K562 (cell line): ENCODE measurements at regions not wholly inside any gene's neighbourhood (a gene's known extent, or its start where the extent isn't known, plus 50 kb on each side); places are given as distances from the start of the nearest gene placed in this dataset.

ENCODE experiments used
- ATAC-seq: fragments of 200-7000 bp; cut with Tn5 transposase; 3 replicates; pipeline ENCODE4 v1.9.1; 2020; ENCODE audit warnings: moderate library complexity
- BruUV-seq: library from RNA; stranded (reverse); fragments of 400-500 nt; replicated peaks from 2 replicates; lab custom pipeline; 2021; lab: Mats Ljungman, UMichigan
- CTCF ChIA-PET: fragments of 300-600 bp; formaldehyde crosslinking; extraction: SDS; loops from one replicate; lab custom pipeline; 2021; ENCODE audit warnings: low intra/inter-chr PET ratio; lab: Yijun Ruan, JAX
- POLR2A ChIA-PET: fragments of 300-600, 350-650 bp; sonication (Branson Sonifier 250); formaldehyde crosslinking; extraction: SDS; loops from one replicate; lab custom pipeline; 2021; ENCODE audit warnings: antibody characterized with exemption, inconsistent platforms; lab: Yijun Ruan, JAX
- DNase-seq, 4 experiments: peaks; one replicate each; pipeline versions ENCODE4 v3.0.0 to v3.0.0-alpha.2; 2011 to 2018; ENCODE audit warnings: low spot score in 3 of 4, mixed read lengths in 3 of 4; ENCODE audit errors: extremely low read depth in 1 of 4
- FAIRE-seq: peaks from 2 replicates; lab custom pipeline; 2011; peaks lifted over from hg19 to GRCh38; lab: Jason Lieb, UNC
- H2AFZ ChIP-seq: 2 replicates; pipeline ENCODE4 v1.6.0; 2011; ENCODE audit warnings: low read depth, low read length, control low read depth, inconsistent platforms
- H3K27ac ChIP-seq: fragments of 200-600 bp; 3 replicates; pipeline ENCODE4 v1.8.0; 2011; ENCODE audit warnings: low read depth, mild to moderate bottlenecking, control low read depth, inconsistent platforms, low read length, moderate library complexity, mixed read lengths; ENCODE audit errors: extremely low read depth
- H3K27me3 ChIP-seq, 2 experiments: fragments of 300-600 bp in 1 of 2; 2 replicates in 1 of 2; 3 replicates in 1 of 2; pipeline versions ENCODE4 v1.6.0 to v1.8.0; 2011; ENCODE audit warnings: inconsistent platforms in 2 of 2, low read length in 2 of 2, mild to moderate bottlenecking in 1 of 2, mixed read lengths in 1 of 2, moderate library complexity in 1 of 2; ENCODE audit not compliant: control insufficient read depth in 2 of 2, insufficient read depth in 2 of 2
- H3K36me3 ChIP-seq: fragments of 300-600 bp; 3 replicates; pipeline ENCODE4 v1.8.0; 2011; ENCODE audit warnings: mild to moderate bottlenecking, low read length, inconsistent platforms; ENCODE audit not compliant: control insufficient read depth, insufficient read depth
- H3K4me1 ChIP-seq, 2 experiments: fragments of 200-600 bp in 1 of 2; replicated peaks in 1 of 2; 2 replicates in 1 of 2; 3 replicates in 1 of 2; pipeline versions ENCODE4 v1.5.1 to v1.8.0; 2011; ENCODE audit warnings: inconsistent platforms in 2 of 2, low read length in 2 of 2, mild to moderate bottlenecking in 1 of 2, mixed read lengths in 1 of 2, moderate library complexity in 1 of 2; ENCODE audit not compliant: control insufficient read depth in 2 of 2, insufficient read depth in 2 of 2
- H3K4me2 ChIP-seq: 2 replicates; pipeline ENCODE4 v1.6.1; 2011; ENCODE audit warnings: low read length, control low read depth, inconsistent platforms, mixed read lengths; ENCODE audit not compliant: insufficient read depth
- H3K4me3 ChIP-seq: fragments of 200-600 bp; sonication (generic), shearing (Covaris generic); 2 replicates; pipeline ENCODE4 v1.5.1; 2016; ENCODE audit warnings: control low read depth, inconsistent platforms
- H3K79me2 ChIP-seq: fragments of 200-600 bp; 3 replicates; pipeline ENCODE4 v1.8.0; 2011; ENCODE audit warnings: low read length, inconsistent platforms; ENCODE audit not compliant: control insufficient read depth, insufficient read depth
- H3K9ac ChIP-seq, 2 experiments: 2 replicates each; pipeline versions ENCODE4 v1.6.0 to v1.6.1; 2011; ENCODE audit warnings: low read depth in 2 of 2, low read length in 2 of 2, control low read depth in 1 of 2, inconsistent platforms in 1 of 2, mild to moderate bottlenecking in 1 of 2, mixed read lengths in 1 of 2; ENCODE audit not compliant: insufficient read depth in 1 of 2
- H3K9me1 ChIP-seq: one replicate; pipeline ENCODE4 v1.6.0; 2011; ENCODE audit warnings: inconsistent platforms, mild to moderate bottlenecking, low read length, moderate library complexity; ENCODE audit not compliant: control insufficient read depth, insufficient read depth
- H3K9me3 ChIP-seq: replicated peaks from 2 replicates; pipeline ENCODE4 v1.5.1; 2011; ENCODE audit warnings: low read depth, low read length, inconsistent platforms; ENCODE audit not compliant: control insufficient read depth, insufficient read depth
- H4K20me1 ChIP-seq: replicated peaks from 2 replicates; pipeline ENCODE4 v1.6.1; 2011; ENCODE audit warnings: low read length, inconsistent platforms, mixed read lengths; ENCODE audit not compliant: control insufficient read depth, insufficient read depth
- DMBX1 ChIP-seq: fragments of 250-450 bp; sonication (Bioruptor Pico); IDR thresholded peaks from 2 replicates; pipeline ENCODE4 v1.8.0; 2022; ENCODE audit warnings: inconsistent platforms, mild to moderate bottlenecking, moderate library complexity, borderline replicate concordance
- GABPA ChIP-seq: fragments of 200-800 bp; sonication (Bioruptor generic); conservative IDR thresholded peaks from 2 replicates; pipeline ENCODE4 v1.6.1; 2016; ENCODE audit warnings: low read depth, missing genetic modification characterization, missing compliant biosample characterization
- POU5F1 ChIP-seq: fragments of 150-350 bp; IDR thresholded peaks from 2 replicates; pipeline ENCODE4 v1.6.1; 2014; ENCODE audit warnings: borderline replicate concordance, low read length, low read depth, mild to moderate bottlenecking; ENCODE audit not compliant: partially characterized antibody
- PYGO2 ChIP-seq: fragments of 450-650 bp; IDR thresholded peaks from 2 replicates; pipeline ENCODE4 v1.6.1; 2016; ENCODE audit warnings: mild to moderate bottlenecking, missing genetic modification characterization, moderate library complexity, missing compliant biosample characterization
- ZEB2 ChIP-seq: fragments of 450-650 bp; IDR thresholded peaks from 2 replicates; pipeline ENCODE4 v1.6.1; 2016
- ZNF408 ChIP-seq: fragments of 250-450 bp; sonication (Bioruptor Pico); IDR thresholded peaks from 2 replicates; pipeline ENCODE4 v1.4.0; 2020; ENCODE audit warnings: low read depth, mild to moderate bottlenecking, moderate library complexity
- WGBS: fragments of 100-300 bp; shearing (Covaris generic); methylation state at CpG from one replicate; pipeline ENCODE4 v1.1.6; 2016; ENCODE audit warnings: low coverage, mixed read lengths; ENCODE audit not compliant: insufficient coverage; ENCODE audit errors: missing lambda C conversion rate; 5-methylcytosine and 5-hydroxymethylcytosine counted together
- in situ Hi-C: fragments of 300-500 bp; cut with MboI; formaldehyde crosslinking; loops from 4 replicates; pipeline ENCODE4 v1.15.0; 2018; ENCODE audit warnings: inconsistent platforms, mixed read lengths
- intact Hi-C: fragments of 100-400 bp; cut with micrococcal nuclease; formaldehyde crosslinking; loops from 2 replicates; pipeline ENCODE4 v1.14.2; 2022

DNA sequence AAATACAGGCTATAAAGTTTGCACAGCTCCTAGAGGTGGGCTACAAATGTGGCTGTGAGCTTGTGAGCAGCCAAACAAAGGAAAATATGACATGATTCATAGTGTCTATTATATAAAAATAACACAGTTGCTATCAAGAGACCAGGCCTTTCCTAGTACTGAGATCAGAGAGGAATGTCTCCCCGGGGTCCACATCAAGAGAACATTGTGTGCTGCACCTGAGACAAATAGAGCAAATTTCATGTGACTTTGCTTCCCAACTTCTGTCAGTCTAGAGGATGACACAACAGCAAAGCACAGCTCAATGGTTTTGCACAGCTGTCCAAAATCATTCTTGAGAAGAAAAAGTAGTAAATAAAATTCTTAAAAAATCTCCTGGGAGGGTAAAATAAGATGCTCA lies 297.5 kb upstream of the PRKD1 start:
- DNase-seq (no peak), ATAC-seq (no peak), FAIRE-seq (no peak)
- H4K20me1 ChIP-seq, result no peaks in the 10 kb centered on the region
- no peaks in the 10 kb centered on the region for H3K4me1 ChIP-seq
- CTCF ChIA-PET, result no interaction called here
- intact Hi-C loops (no loop called here), in situ Hi-C loops (no loop called here)
- no peak overlapping the region for H3K4me2 ChIP-seq
- no TSS peak for BruUV-seq
- H3K36me3 ChIP-seq, result no peaks in the 10 kb centered on the region
- H3K9me3 ChIP-seq, result no peaks in the 10 kb centered on the region
- TF ChIP-seq ZNF408 (no peak), GABPA (tag) (no peak), DMBX1 (CRISPR knock-in tag) (no peak)
- 0% methylated on average over 1 of the region's 1 CpG for WGBS
- H3K4me3 ChIP-seq, result no peak overlapping the region
- POLR2A ChIA-PET, result no interaction called here
- no peaks in the 10 kb centered on the region for H3K27me3 ChIP-seq
- H3K9ac ChIP-seq, result no peak overlapping the region
- H3K27ac ChIP-seq, result no peak overlapping the region
- H3K9me1 ChIP-seq, result no peaks in the 10 kb centered on the region
- no peak overlapping the region for H2AFZ ChIP-seq
- H3K79me2 ChIP-seq, result no peaks in the 10 kb centered on the region

GRCh38 chr14:30227436-30227835 lies 299.8 kb upstream of the PRKD1 start:
- no peak overlapping the region for H3K4me3 ChIP-seq
- in situ Hi-C loops, result no loop called here
- H2AFZ ChIP-seq, result no peak overlapping the region
- FAIRE-seq (no peak), ATAC-seq (no peak), DNase-seq (no peak)
- CTCF ChIA-PET, result no interaction called here
- BruUV-seq, result no TSS peak
- TF ChIP-seq POU5F1, result no peak
- no peak for TF ChIP-seq PYGO2 (tag)
- TF ChIP-seq ZEB2, result no peak
- H3K4me2 ChIP-seq, result no peak overlapping the region
- POLR2A ChIA-PET, result no interaction called here
- H3K4me1 ChIP-seq, result no peaks in the 10 kb centered on the region
- H4K20me1 ChIP-seq, result no peaks in the 10 kb centered on the region
- intact Hi-C loops, result no loop called here
- no peak overlapping the region for H3K9ac ChIP-seq
- WGBS, result 0% methylated on average over 3 of the region's 3 CpGs
- H3K9me1 ChIP-seq, result no peaks in the 10 kb centered on the region
- no peaks in the 10 kb centered on the region for H3K9me3 ChIP-seq
- no peaks in the 10 kb centered on the region for H3K79me2 ChIP-seq
- H3K27me3 ChIP-seq, result no peaks in the 10 kb centered on the region
- H3K27ac ChIP-seq, result no peak overlapping the region
- H3K36me3 ChIP-seq, result no peaks in the 10 kb centered on the region
